ENCODE measurements at regions not wholly inside any gene's neighbourhood (a gene's known extent, or its start where the extent isn't known, plus 50 kb on each side); places are given as distances from the start of the nearest gene placed in this dataset.
"Not testable (repeated sequence)": the region's sequence is repeated elsewhere in the genome, so short reads cannot be mapped to it uniquely, and the experiment has no call there.

GRCh38 chr1:102661481-102661880 is 446.8 kb downstream of the COL11A1 start:
- DNase-seq: no peak

- DNase-seq: not testable (repeated sequence)
These were observed 448.3 kb downstream of the COL11A1 start for GRCh38 chr1:102659876-102660483.

DNA sequence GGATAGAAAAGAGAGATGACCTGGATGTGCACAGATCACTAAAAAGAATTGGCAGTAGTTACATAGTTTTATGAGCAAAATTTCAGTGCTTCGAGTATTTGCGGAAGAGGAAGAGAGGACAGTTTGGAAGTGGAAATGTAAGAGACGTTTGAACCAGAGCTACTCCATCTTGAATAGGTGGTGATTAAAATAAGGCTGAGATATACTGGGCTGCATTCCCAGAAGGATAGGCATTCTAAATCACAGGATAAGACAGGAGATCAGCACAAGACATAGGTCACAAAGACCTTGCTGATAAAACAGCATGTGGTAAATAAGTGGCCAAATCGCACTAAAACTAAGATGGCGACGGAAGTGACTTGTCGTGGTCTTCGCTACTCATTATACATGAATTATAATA is 453.3 kb downstream of the COL11A1 start:
- no peak for DNase-seq

- DNase-seq: no peak
These were observed 467.4 kb downstream of the COL11A1 start for GRCh38 chr1:102640872-102641271.

GRCh38 chr1:102640312-102640711 is 468.0 kb downstream of the COL11A1 start:
- DNase-seq: no peak

- no peak for DNase-seq
These were observed 476.6 kb downstream of the COL11A1 start for GRCh38 chr1:102631691-102632090.

DNA sequence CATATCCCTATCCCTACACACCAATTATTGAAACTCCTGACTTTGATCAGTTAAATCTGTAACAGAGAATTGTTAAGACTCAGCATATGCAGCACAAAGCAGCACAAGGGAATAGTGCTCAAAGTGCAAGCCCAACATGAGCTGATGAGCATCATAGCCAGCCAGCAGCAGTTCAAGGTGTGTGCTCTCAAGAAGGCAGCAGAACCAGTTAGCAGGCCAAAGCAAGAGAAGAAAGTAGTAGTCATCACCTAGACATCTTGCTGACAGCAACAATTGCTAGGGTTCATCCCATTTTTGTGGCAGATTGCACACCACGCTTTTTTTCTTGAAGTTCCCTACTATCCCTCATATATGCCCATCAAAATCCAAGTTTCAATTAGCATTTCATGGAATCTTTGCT is 478.3 kb downstream of the COL11A1 start:
- no peak for DNase-seq

DNA sequence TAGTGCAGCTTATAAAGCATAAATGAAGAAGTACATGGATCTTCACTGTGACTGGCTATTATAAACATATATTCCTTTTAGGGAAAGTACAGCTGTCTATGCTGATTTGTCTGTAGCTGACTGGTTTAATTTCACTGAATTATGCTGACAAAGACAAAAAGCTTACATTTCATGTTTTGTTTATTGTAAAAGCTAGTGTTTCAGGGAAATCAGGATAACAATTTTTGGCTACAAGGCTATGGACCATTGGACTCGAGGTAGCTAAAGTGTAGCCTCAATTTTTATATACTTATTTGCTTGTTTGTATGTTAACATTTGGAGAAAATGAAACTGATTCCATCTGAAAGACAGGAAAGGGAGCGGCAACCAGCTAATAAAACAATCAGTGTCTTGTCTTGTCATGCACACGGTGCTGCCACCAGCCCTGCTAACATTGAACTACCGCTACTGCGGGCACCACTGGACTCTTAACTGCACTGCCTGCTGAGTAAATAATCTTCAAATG is 480.2 kb downstream of the COL11A1 start:
- DNase-seq: peak in 12 of 56 donors; percentile 0 to 22 (median 10)

- DNase-seq: no peak
These were observed 481.2 kb downstream of the COL11A1 start for GRCh38 chr1:102627145-102627544.

DNA sequence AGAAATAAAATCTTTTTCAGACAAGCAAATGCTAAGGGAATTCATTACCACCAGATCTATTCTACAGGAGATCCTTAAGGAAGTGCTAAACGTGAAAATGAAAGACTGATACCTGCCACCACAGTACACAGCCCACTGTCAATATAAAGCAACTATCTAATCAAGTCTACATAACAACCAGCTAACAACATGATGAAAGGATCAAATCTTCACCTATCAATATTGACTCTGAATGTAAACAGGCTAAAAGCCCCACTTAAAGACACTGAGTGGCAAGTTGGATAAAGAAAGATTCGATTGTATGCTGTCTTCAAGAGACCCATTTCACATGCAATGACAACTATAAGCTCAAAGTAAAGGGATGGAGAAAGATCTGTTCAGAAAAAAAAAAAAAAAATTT is 492.4 kb downstream of the COL11A1 start:
- DNase-seq: no peak

DNA sequence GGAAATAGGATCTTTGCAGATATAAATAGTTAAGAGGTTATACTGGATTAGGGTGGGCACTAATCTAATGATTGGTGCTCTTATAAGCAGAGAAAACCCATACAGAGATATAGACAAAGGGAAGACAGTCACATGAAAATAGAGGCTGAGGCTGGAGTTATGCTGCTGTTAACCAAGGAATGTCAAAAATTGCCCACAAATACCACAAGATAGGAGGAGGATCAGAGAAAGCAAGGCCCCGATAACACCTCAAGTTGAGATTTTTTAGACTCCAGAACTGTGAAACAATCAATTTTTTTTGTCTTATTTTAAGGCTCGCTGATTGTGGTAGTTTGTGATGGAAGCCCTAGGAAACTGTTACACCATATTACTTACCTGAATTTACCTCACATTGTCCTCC is 513.2 kb downstream of the COL11A1 start:
- no peak for DNase-seq

DNA sequence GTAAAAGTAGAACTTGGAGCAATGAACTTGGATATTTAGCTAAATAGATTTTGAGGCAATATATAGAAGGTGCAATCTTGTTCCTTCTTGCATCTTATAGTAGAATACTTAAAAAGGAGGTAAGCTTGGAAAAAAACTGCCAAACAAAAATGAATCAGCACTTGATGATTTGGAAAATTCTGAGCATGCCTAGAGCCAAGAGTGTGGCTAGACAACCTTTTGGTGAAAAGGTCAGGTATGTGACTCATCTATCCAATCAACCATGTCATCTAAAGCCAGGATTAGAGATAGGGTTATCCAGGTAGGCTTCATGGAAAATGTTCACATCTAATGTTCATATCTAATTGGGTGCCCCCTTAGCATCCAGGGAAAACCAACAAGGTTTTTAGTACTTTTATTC is 515.0 kb downstream of the COL11A1 start:
- DNase-seq: no peak

GRCh38 chr1:102588536-102588935 is 519.8 kb downstream of the COL11A1 start:
- DNase-seq: no peak

DNA sequence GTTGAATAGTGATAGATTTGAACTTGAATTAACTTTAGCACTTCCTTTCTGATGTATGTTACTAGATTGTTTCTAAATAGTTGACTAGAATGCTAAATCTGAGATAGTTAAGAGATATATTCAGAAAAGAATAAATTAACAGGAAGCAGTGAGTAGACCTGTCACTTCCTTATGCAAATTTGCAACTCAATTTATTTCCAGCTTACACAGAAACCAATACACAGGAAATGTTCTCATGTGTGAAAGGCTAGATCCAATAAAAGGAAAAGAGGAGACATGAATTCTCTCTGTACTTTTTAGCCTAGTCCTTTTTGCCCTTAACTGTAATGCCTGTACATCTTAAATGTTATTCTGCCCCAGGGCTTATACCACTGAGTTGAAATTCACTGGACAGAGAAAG is 522.3 kb downstream of the COL11A1 start:
- DNase-seq: no peak

DNA sequence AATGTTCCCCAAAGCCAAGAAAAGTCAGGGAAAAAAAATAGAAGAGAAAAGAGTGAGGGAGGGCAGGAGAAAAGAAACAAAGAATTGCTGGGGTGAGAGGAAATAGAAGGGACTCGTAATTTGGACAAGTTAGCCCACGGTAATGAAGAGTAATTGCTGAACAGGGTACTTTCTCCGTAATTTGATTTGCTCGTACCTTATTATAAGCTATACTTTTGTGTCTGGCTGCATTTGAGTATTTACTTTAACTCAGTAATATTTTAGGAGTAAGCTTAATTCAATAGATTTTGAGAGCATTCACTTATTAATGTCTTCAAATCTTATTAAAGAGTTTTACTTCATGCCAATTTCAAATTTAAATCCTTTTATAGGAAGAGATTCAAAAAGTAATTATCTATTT is 527.5 kb downstream of the COL11A1 start:
- no peak for DNase-seq

DNA sequence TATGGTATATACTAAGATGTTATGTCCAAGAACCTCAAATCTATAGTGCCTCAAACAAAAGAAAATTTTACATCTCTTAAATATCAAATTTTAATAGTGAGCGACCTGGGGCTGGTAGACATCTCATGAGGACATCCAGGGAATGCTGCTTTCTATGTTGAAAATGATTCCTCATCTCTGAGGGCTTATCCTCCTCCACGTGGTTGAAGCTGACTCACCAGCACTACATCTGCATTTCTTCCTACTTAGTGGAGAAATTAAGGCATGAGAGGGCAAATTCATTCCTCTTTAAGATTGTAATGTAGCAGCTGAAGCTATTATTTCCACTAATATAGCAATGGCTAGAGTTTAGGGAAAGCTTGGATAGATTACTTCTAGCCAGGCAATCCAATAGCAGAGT is 529.5 kb downstream of the COL11A1 start:
- DNase-seq: no peak

GRCh38 chr1:102572637-102573036 is 535.7 kb downstream of the COL11A1 start:
- no peak for DNase-seq

- DNase-seq: no peak
These were observed 542.1 kb downstream of the COL11A1 start for GRCh38 chr1:102566182-102566581.

- DNase-seq: no peak
These were observed 545.9 kb downstream of the COL11A1 start for GRCh38 chr1:102562380-102562779.

GRCh38 chr1:102550729-102551384 is 554.1 kb upstream of the OLFM3 start:
- DNase-seq: peak in 2 of 56 donors; percentile 0 to 2

DNA sequence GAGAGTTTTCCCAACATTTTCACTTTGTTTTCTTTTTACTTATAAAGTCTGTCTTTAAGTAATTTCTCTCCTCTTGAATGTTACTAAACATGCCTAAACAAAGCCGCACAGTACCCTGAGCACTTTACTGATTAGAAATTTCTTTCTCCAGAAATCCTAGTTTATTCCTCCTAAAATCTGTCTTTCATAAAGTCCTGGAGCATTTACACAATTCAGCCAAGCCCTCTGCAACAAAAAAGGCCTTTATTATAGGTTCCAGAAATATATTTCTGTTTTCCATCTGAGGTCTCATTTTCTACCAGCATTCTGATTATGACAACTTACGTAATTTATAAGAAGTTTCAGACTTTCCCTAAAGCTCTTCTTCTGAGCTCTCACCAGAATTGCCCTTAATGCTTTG is 549.5 kb upstream of the OLFM3 start:
- DNase-seq: no peak

DNA sequence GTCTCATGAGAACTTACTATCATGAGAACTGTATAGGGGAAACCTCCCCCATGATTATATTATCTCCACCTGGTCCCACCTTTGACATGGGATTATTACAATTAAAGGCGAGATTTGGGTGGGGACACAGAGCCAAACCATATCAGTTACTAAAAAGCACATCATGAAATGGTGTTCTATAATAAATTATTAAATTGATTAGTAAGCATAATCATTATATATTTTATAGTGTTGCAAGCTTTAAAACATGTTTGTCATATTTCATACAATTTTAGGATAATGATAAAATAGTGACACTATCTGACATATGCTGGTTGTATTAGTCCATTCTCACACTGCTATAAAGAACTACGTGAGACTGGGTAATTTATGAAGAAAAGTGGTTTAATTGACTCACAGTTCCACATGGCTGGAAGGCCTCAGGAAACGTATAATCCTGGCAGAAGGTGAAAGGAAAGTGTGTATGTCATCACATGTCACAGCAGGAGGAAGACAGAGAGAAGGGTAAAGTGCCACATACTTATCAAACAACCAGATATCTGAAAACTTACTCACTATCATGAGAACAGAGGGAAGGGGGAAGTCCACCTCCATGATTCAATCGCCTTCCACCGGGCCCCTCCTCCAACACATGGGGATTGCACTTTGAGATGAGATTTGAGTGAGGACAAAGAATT is 539.2 kb upstream of the OLFM3 start:
- DNase-seq: no peak

DNA sequence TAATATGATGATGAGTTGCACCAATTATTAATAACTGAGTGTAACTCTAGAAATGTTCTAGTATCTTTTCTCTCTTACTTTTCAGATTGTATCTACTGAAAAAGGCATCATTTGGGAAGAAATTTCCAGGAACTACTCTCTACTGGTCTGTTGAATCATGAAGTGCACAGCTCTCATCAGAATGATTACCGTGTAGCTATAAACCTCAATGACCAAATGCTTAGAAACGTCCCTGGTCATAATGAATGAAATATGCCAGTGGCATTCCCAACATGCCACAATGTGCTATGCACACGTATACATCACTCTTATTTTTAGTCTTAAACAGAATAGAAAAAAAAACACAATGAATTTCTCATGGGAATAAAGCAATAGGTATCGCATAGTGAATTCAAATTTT is 534.3 kb upstream of the OLFM3 start:
- DNase-seq: no peak

Data from amygdala (tissue), 56 donors.